Upper lobe of left lung (tissue), 6 donors: ENCODE measurements at regions not wholly inside any gene's neighbourhood (a gene's known extent, or its start where the extent isn't known, plus 50 kb on each side); places are given as distances from the start of the nearest gene placed in this dataset.
A peak's percentile ranks its signal among the peaks of the same experiment; 100 is the strongest.

ENCODE experiments used
- ATAC-seq, 2 donors: fragments of 200-7000 bp; cut with Tn5 transposase; one replicate each; pipeline ENCODE4 v1.9.1; 2022; ENCODE audit warnings: mild to moderate bottlenecking in 2 of 2, moderate library complexity in 2 of 2; ENCODE audit not compliant: low FRiP score in 2 of 2
- DNase-seq, 2 donors: peaks; one replicate each; pipeline ENCODE4 v3.0.0-alpha.2; 2019 to 2020
- H3K27ac ChIP-seq, 4 donors: fragments of 200-600 bp; sonication (generic); one replicate each; pipeline ENCODE4 v1.5.1; 2016 to 2019
- H3K27me3 ChIP-seq, 4 donors: fragments of 200-600 bp; sonication (generic); one replicate each; pipeline ENCODE4 v1.5.1; 2017 to 2019
- H3K36me3 ChIP-seq, 4 donors: fragments of 200-600 bp; sonication (generic); one replicate each; pipeline ENCODE4 v1.5.1; 2016 to 2019
- H3K4me1 ChIP-seq, 4 donors: fragments of 200-600 bp; sonication (generic); one replicate each; pipeline ENCODE4 v1.5.1; 2018 to 2019
- H3K4me3 ChIP-seq, 4 donors: fragments of 200-600 bp; sonication (generic); one replicate each; pipeline ENCODE4 v1.5.1; 2017 to 2019; ENCODE audit warnings: mild to moderate bottlenecking in 2 of 4, moderate library complexity in 1 of 4
- H3K9me3 ChIP-seq, 4 donors: fragments of 200-600 bp; sonication (generic); one replicate each; pipeline ENCODE4 v1.5.1; 2018 to 2019
- CTCF ChIP-seq, 6 experiments: fragments of 450-650 bp in 4 of 6; fragments of 200-600 bp in 2 of 6; sonication (generic) in 2 of 6; IDR thresholded peaks; one replicate each; pipeline ENCODE4 v1.5.1; 2016 to 2019; ENCODE audit warnings: antibody characterized with exemption in 6 of 6
- EP300 ChIP-seq, 4 donors: sonication (generic); formaldehyde crosslinking; IDR thresholded peaks; one replicate each; pipeline ENCODE4 v1.5.1; 2017; ENCODE audit warnings: antibody characterized with exemption in 4 of 4, control low read depth in 2 of 4
- POLR2A ChIP-seq, 4 donors: fragments of 450-650 bp; IDR thresholded peaks; one replicate each; pipeline ENCODE4 v1.5.1; 2016 to 2017; ENCODE audit warnings: antibody characterized with exemption in 4 of 4, mild to moderate bottlenecking in 2 of 4
- POLR2AphosphoS5 ChIP-seq, 2 donors: sonication (generic); formaldehyde crosslinking; IDR thresholded peaks; one replicate each; pipeline ENCODE4 v1.5.1; 2017; ENCODE audit warnings: antibody characterized with exemption in 2 of 2
- whole genome bisulfite sequencing, 2 donors: methylation state at CpG; one replicate each; pipeline ENCODE4 v1.1.5; 2017 to 2018; 5-methylcytosine and 5-hydroxymethylcytosine counted together
- donor health status: DM: no; HTN: no; CAD: no; lungs with moderate emphysema.
- donor health status: DM: no; HTN: yes; CAD: no; lungs with severe emphysema.

- Histone ChIP-seq H3K4me1 (peaks cover 0 to 4% (median 1%) of the 10 kb centered on the region in 4 donors), H3K36me3 (no peaks in the 10 kb centered on the region), H3K9me3 (no peaks in the 10 kb centered on the region), H3K27me3 (no peaks in the 10 kb centered on the region), H3K4me3 (peak overlapping the region in 1 of 4 donors; percentile 12), H3K27ac (no peak overlapping the region)
- ATAC-seq, result peak; percentile 82 to 87
- TF ChIP-seq POLR2A (IDR thresholded peaks at IDR 0.05) (no peak), CTCF (IDR thresholded peaks at IDR 0.05) (peak; percentile 62 to 82 (median 76)), POLR2AphosphoS5 (IDR thresholded peaks at IDR 0.05) (no peak), EP300 (IDR thresholded peaks at IDR 0.05) (no peak)
- WGBS, 2 donors, result 55 to 66% methylated on average over 7 to 8 of the region's 8 CpGs
- DNase-seq, result peak in 1 of 2 donors; percentile 61
Observed at GRCh38 chr20:39874049-39874893, 814.8 kb downstream of the MAFB start.

GRCh38 chr20:39873286-39873685 is 815.8 kb downstream of the MAFB start:
- TF ChIP-seq POLR2A (IDR thresholded peaks at IDR 0.05) (no peak), POLR2AphosphoS5 (IDR thresholded peaks at IDR 0.05) (no peak), EP300 (IDR thresholded peaks at IDR 0.05) (no peak), CTCF (IDR thresholded peaks at IDR 0.05) (no peak)
- 65 to 66% methylated on average over 2 of the region's 2 CpGs for WGBS, 2 donors
- no peak for ATAC-seq
- H3K4me1 ChIP-seq, result peaks cover 0 to 4% (median 1%) of the 10 kb centered on the region in 4 donors
- H3K4me3 ChIP-seq, result no peak overlapping the region
- H3K27ac ChIP-seq, result no peak overlapping the region
- no peaks in the 10 kb centered on the region for H3K36me3 ChIP-seq
- no peaks in the 10 kb centered on the region for H3K9me3 ChIP-seq
- no peaks in the 10 kb centered on the region for H3K27me3 ChIP-seq
- DNase-seq, result no peak

- no peak for TF ChIP-seq EP300 (IDR thresholded peaks at IDR 0.05)
- no peak for TF ChIP-seq POLR2A (IDR thresholded peaks at IDR 0.05)
- TF ChIP-seq CTCF (IDR thresholded peaks at IDR 0.05), result no peak
- TF ChIP-seq POLR2AphosphoS5 (IDR thresholded peaks at IDR 0.05), result no peak
Observed at GRCh38 chr20:39871013-39871412, 818.0 kb downstream of the MAFB start.

GRCh38 chr20:39865446-39865845 is 823.6 kb downstream of the MAFB start:
- WGBS, 2 donors, result 89 to 93% methylated on average over 2 of the region's 2 CpGs
- ATAC-seq (no peak), DNase-seq (no peak)
- Histone ChIP-seq H3K36me3 (no peaks in the 10 kb centered on the region), H3K27me3 (no peaks in the 10 kb centered on the region), H3K9me3 (no peaks in the 10 kb centered on the region), H3K27ac (no peak overlapping the region), H3K4me1 (no peaks in the 10 kb centered on the region), H3K4me3 (no peak overlapping the region)
- TF ChIP-seq CTCF (IDR thresholded peaks at IDR 0.05), result no peak
- no peak for TF ChIP-seq POLR2AphosphoS5 (IDR thresholded peaks at IDR 0.05)
- TF ChIP-seq EP300 (IDR thresholded peaks at IDR 0.05), result no peak
- no peak for TF ChIP-seq POLR2A (IDR thresholded peaks at IDR 0.05)

More at GRCh38 chr20:39871013-39871412, 818.0 kb downstream of the MAFB start:
- ATAC-seq (no peak), DNase-seq (no peak)
- no peaks in the 10 kb centered on the region for H3K9me3 ChIP-seq
- H3K4me1 ChIP-seq, result peaks cover 0 to 4% (median 1%) of the 10 kb centered on the region in 4 donors
- no peaks in the 10 kb centered on the region for H3K36me3 ChIP-seq
- WGBS, 2 donors, result 30 to 33% methylated on average over 1 of the region's 1 CpG
- no peak overlapping the region for H3K4me3 ChIP-seq
- H3K27ac ChIP-seq, result no peak overlapping the region
- H3K27me3 ChIP-seq, result no peaks in the 10 kb centered on the region
